Epidermal melanocyte (primary cell): ENCODE measurements at regions not wholly inside any gene's neighbourhood (a gene's known extent, or its start where the extent isn't known, plus 50 kb on each side); places are given as distances from the start of the nearest gene placed in this dataset.

ENCODE experiments used
- DNase-seq: peaks from one replicate; pipeline ENCODE4 v3.0.0; 2011; ENCODE audit warnings: low spot score; ENCODE audit not compliant: insufficient read length

DNA sequence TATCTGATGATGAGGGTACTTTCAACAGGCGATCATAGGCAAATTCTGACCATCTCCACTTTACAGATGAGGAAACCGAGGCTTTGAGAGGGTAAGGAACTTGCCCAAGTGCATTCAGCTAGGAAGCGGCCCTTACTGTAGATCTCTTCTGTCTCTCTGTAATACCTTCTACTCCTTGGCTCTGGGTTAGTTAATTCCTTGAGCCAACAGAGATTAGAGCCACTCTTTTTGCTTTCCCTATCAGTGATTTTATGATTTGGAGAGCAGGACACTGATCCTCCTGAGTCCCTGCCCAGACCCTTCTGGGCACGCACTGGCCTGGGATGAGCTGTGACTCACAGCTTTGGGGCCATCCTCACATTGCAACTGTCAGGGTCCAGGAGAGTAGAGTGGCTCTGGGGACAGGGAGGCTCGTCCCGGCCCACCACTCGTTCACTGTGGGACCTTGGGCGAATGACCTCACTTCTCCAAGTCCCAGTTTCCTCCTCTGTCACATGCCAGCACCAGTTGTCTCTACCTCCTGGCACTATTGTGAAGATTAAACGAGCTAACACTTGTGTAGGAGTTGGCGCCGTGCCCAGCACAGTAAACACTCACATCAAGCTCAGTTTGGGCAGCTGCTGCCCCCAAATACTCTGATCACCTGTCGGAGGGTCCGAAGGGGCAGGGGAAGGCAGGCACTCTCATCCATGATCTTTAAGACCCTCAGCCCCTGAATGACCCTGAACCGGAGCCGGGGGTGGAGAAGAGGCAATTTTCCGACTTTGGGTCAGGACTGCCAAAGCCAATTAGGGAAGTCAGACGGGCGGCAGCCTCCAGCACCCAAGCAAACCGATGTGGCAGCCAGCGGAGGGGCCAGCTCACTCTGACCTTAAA is 235.0 kb downstream of the MIAT start:
- no peak for DNase-seq

DNA sequence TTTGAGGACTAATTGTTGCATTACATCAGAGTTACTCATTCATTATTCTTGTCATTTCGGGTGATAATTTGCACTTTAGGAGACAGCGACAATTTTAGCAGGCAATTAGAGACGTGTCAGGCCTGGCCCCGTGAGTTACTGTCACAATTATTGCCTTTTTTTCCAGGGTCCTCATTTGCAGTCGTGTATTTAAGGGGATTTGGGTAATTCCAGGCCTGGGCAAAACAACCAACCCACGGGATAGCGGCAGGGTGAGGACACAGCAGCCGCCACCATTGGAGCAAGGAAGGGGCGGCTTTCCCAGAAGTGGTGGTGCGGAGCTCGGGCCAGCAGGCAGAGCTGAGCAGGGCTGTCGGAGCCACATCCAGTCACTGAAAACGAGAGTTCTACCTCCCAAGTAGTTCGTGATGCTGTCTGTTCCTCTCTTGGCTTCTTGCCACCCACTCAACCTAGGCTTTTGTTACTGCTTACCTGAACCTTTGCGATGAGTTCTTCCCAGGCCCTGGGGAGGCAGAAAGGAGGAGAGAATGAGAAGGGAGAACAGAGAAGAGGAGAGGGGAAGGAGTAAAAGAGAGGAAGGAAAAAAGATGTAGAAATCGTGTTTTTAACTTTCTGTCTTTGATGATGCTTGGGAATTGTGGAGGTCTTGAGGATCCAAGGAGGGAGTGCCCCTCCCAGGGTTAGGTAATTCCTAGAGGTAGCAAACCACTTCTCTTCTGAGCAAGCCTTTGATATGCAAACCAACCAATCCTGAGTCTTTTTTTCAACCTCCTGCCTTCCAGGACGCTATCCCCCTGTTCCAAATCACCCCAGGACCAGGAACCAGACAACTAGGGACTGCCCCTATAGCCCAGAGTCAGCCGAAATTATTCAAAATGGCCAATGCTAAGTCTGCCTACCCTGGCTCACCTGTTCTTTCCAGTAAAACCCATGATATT is 236.1 kb downstream of the MIAT start:
- DNase-seq = no peak

- DNase-seq = no peak
Observed at GRCh38 chr22:26894362-26894761, 237.0 kb downstream of the MIAT start.

DNA sequence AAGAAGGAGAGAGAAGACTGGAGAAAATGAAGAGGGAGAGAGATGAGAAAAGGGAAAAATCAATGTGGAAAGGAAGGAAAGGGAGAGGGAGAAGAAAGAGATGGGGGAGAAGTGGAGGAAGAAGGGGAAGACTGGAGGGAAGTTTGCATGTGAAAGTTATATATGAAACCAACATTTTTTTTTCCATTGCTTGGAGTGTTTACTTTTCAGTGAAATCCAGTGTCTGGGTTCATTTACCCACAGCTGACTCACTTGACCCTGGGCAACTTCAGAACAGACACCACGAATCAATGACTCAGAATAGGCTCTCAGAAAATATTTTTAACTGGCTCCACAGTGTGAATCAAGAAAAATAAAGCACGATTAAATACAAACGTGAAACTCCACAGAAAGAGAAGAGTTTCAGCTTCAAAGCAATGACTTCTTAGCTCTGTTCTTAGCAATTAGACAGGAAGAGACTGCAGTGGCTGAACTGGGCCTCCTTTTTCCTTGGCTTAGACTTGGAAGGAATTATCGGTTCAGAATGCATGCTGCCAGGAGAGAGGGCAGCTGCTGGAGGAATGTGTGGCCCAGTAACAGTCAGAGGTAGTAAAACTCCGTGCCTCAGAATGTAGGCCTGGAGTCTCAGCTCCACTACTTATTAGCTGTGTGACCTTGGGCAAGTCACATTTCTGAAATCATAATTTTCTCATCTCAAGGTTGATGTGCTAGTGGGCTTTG is 237.5 kb downstream of the MIAT start:
- peak; percentile 88 for DNase-seq

DNA sequence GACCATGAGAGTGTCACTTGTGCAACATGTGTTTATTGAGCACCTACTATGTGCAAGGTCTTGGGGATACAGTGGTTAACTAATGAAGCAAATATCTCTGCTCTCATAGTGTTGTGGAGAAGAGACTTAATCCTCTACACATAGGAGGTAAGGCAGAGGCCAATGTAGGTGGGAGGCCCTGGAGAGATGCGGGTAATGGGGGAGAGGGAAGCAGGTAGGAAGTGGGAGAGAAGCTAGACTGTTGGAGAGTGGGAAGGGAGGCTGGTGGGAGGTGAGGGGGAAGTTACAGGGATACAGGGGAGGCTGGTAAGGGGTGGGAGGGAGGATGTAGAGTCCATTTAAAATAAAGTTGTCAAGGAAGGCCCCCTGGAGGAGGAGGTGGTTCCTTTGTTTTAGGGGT is 240.0 kb downstream of the MIAT start:
- DNase-seq = no peak

GRCh38 chr22:26898946-26899605 is 241.7 kb downstream of the MIAT start:
- DNase-seq = no peak

DNA sequence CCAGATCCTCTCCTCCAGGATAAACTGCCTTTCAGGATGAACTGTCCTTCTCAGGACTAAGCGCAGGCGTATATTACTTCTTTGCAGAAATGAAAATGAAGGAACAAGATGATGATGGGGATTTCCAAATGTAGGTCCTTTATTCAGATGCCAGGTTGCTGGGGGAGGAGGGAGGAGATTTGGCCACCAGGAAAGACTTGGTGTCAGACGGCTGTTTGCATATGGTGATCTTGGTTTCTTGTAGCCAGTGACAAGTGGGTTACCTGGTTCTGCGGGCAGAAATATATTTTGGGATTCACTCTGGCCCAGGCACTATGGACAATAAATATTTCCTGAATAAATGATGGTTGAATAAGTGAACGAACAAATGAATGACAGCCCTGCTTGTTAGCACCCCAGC is 243.4 kb downstream of the MIAT start:
- no peak for DNase-seq

DNA sequence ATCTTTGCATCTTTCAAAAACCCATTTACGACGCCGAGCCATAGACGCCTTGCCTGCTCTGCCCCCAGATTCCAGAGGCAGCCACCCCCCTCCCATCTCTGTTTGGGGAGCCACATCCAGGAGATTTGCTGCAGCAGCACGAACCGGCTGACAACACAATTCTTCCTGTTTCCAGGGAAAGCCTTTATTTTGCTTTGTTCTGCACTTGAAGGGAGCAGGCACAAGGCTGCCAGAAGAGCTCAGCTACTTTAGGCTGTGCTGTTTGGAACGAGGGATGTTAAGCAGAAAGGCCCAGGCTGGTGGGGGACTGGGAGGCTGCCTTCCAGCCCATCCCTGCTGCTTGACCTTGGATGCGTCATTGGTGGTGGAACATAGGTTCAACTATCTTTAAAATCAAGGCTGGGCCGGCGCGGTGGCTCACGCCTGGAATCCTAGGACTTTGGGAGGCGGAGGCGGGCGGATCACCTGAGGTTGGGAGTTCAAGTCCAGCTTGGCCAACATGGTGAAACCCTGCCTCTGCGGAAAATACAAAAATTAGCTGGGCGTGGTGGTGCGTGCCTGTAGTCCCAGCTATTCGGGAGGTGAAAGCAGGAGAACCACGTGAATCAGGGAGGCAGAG is 243.9 kb downstream of the MIAT start:
- no peak for DNase-seq

GRCh38 chr22:26902401-26903029 is 245.1 kb downstream of the MIAT start:
- no peak for DNase-seq

DNA sequence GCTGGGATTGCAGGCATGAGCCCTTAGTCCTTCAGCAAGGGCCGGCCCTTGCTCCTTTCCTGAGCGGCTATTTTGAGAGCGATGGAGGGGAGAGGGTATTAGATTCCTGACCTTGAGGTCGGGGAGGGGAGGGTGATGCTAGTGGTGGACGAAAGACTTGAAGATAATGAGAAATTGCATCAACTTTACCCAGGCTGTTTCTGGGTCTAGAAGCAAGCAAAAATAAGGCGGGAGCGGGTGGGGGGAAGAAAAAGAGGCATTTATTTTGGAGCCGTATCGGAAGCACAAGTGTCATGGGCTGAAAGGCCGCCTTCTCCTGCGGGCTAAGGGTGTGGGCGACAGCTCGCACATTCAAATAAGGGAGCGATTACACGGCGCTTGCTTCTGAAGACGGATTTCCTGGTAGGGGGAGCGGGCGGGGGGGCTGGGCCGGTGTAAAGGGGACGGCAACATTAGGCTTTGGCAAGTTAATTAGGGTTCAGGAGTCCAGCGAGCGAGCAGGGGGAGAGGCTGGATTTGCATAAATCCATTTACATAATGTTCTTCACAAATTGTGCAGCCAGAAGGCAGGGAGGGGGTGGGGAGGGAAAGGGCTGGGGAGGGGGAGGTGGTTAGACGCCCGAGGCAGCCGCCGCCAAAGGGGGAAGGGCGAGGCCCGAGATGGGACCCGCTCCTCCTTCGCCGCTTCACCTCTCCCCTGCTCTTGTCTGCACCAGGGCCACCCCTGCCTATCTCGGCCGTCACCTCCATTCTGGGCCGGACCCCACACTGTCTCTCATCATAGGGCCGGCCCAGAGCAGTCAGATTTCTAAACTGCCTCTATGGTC is 245.9 kb downstream of the MIAT start:
- DNase-seq = no peak

- no peak for DNase-seq
Observed at GRCh38 chr22:26904483-26904882, 247.1 kb downstream of the MIAT start.

DNA sequence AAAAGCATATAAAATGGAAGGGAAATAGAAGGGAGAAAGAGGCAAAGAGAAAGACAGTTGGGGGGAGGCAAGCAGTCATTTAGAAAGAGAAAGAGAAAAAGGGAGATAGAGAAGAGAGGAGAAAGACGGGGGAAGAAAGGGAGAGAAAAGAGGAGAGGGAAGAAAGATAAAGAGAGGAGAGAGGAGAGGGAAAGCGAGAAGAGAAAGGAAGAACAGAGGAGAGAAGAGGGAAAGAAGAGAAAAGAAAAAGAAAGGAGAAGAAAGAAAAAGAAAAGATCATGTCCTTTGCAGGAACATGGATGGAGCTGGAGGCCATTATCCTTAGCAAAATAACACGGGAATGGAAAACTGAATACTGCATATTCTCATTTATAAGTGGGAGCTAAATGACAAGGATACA is 247.7 kb downstream of the MIAT start:
- DNase-seq = no peak

DNA sequence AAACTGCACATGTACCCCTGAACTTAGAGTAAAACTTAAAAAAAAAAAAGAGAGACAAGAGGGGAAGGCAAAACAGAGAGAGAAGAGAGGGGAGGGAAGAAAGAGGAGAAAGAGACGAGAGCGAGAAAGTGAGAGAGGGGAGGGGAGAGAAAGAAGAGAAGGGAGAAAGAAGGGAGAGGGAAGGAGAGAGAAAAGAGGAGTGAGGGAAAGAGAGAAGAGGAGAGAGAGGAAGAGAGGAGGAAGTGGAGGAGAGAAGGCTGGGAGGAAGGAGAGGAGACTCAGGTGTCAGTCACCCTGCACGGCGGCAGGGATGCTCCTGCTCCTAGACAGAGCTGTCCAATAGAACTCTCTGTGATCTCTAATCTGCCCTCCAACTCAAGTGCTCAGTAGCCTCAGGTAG is 248.3 kb downstream of the MIAT start:
- DNase-seq = no peak

GRCh38 chr22:26906464-26906863 is 249.1 kb downstream of the MIAT start:
- no peak for DNase-seq

- no peak for DNase-seq
Observed at GRCh38 chr22:26907366-26907765, 250.0 kb downstream of the MIAT start.

GRCh38 chr22:26910845-26911244 is 253.5 kb downstream of the MIAT start:
- no peak for DNase-seq

- DNase-seq = no peak
Observed at GRCh38 chr22:26912655-26913345, 255.4 kb downstream of the MIAT start.

- no peak for DNase-seq
Observed at GRCh38 chr22:26914519-26915185, 257.3 kb downstream of the MIAT start.
